Rectal smooth muscle tissue (tissue), 1 donor: ENCODE measurements at regions not wholly inside any gene's neighbourhood (a gene's known extent, or its start where the extent isn't known, plus 50 kb on each side); places are given as distances from the start of the nearest gene placed in this dataset.

ENCODE experiments used
- H3K27ac ChIP-seq: one replicate; pipeline ENCODE4 v1.7.0; 2013; ENCODE audit warnings: low read depth, low read length, inconsistent platforms
- H3K27me3 ChIP-seq: one replicate; pipeline ENCODE4 v1.7.0; 2013; ENCODE audit warnings: low read length; ENCODE audit not compliant: control insufficient read depth, insufficient read depth
- H3K36me3 ChIP-seq: one replicate; pipeline ENCODE4 v1.7.0; 2013; ENCODE audit warnings: low read length; ENCODE audit not compliant: control insufficient read depth, insufficient read depth
- H3K4me1 ChIP-seq: one replicate; pipeline ENCODE4 v1.7.0; 2013; ENCODE audit warnings: low read length; ENCODE audit not compliant: control insufficient read depth, insufficient read depth
- H3K4me3 ChIP-seq: one replicate; pipeline ENCODE4 v1.7.0; 2013; ENCODE audit warnings: low read length
- H3K9ac ChIP-seq: one replicate; pipeline ENCODE4 v1.7.0; 2013; ENCODE audit warnings: low read length

DNA sequence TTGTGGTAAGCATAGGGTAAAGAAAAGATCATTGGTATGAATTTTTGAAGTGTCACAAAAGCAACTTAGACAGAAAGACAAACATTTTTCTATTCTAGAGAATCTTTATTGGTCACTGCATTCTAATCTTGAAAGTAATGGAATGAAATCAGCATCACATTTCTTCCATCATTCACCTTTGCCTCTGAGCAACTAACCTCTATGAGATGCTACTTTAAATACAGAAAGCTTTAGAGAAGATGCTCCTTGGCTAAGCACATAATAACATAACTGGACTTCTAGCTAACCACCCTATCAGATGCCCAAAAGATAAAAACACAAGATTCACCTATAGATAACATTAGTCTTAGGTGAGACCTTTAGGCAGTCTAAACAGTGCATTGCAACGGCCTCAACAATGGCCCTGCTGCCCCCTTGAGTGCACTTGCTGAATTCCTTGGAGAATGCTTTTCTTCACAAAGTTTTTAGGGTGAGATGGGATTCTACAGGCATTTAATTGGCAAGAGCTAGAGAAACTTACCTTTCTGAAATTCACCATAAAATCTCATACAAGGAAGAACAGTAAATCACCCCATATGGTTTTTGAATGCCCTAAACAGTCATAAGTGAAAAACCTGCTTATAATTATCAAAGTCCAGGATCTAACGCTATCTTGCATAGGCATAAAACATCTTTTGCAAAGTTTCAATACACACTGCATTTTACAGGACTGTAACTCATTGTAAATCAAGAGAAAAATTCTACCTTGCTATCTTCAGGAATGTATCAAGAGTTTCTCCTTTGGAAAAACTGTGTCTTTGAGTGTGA lies 791.3 kb upstream of the CHAC2 start:
- Histone ChIP-seq H3K4me1 (no peaks in the 10 kb centered on the region), H3K36me3 (no peaks in the 10 kb centered on the region), H3K9ac (no peak overlapping the region), H3K27me3 (no peaks in the 10 kb centered on the region), H3K27ac (no peak overlapping the region), H3K4me3 (no peak overlapping the region)

DNA sequence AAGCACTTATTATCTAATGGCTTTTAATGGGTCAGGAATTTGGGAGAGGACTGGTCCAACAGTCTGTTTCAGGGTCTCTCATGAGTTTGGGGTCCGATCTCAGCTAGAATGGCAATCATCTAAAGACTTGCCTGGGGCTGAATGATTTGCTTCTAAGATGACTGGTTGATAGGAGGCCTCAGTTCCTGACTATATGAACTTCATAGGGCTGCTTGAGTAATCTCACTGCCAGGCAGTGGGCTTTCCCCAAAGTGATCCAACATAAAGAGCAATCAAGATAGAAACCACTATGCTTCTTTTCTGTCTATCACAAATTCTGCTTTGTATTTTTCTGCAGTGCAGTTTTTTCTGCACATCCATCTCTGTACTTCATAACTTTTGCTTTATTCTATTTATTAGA lies 793.5 kb upstream of the CHAC2 start:
- no peak overlapping the region for H3K27ac ChIP-seq

DNA sequence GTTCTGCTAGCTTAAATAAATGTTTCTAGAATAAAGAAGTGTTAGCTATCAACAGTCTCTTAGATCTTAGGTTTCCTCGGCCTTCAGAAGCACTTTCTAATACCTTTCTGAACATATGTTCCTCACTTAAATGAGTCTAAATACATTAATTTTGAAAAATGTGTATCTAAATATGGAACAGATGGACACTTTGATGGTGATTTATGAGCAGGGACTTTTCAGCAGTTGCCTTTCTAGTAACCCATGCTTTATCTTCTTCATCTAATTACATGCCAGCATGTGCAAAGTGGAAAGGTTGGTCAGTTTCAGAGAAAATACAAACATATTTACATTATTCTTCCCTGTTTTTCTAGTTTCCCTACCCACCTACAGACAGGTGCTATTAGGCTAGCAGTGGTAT lies 797.0 kb upstream of the CHAC2 start:
- Histone ChIP-seq H3K27me3 (no peaks in the 10 kb centered on the region), H3K9ac (no peak overlapping the region), H3K4me1 (no peaks in the 10 kb centered on the region), H3K27ac (no peak overlapping the region), H3K4me3 (no peak overlapping the region), H3K36me3 (no peaks in the 10 kb centered on the region)

More for the DNA sequence above, 793.5 kb upstream of the CHAC2 start:
- no peak overlapping the region for H3K4me3 ChIP-seq
- no peaks in the 10 kb centered on the region for H3K27me3 ChIP-seq
- no peak overlapping the region for H3K9ac ChIP-seq
- no peaks in the 10 kb centered on the region for H3K4me1 ChIP-seq
- no peaks in the 10 kb centered on the region for H3K36me3 ChIP-seq

DNA sequence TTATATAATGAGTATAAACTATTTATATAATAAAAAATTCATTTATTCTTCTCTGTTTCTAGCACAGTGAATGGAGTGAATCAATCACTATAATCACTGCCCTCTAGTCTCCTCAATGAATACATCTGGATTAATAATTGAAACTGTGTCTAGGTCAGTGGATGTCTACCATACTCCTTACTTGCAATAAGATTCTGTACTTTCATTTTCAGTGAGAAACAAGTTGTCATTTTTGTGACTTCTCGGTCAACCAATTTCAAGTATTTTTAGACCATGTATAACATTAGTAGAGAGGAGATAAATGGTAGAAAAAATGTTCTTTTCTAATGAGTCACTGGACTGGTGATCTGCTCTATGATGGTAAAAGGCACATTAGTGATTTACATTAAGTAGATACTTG lies 799.6 kb upstream of the CHAC2 start:
- H3K27me3 ChIP-seq: no peaks in the 10 kb centered on the region
- no peak overlapping the region for H3K27ac ChIP-seq
- H3K9ac ChIP-seq: no peak overlapping the region
- H3K4me3 ChIP-seq: no peak overlapping the region
- H3K4me1 ChIP-seq: no peaks in the 10 kb centered on the region
- no peaks in the 10 kb centered on the region for H3K36me3 ChIP-seq

DNA sequence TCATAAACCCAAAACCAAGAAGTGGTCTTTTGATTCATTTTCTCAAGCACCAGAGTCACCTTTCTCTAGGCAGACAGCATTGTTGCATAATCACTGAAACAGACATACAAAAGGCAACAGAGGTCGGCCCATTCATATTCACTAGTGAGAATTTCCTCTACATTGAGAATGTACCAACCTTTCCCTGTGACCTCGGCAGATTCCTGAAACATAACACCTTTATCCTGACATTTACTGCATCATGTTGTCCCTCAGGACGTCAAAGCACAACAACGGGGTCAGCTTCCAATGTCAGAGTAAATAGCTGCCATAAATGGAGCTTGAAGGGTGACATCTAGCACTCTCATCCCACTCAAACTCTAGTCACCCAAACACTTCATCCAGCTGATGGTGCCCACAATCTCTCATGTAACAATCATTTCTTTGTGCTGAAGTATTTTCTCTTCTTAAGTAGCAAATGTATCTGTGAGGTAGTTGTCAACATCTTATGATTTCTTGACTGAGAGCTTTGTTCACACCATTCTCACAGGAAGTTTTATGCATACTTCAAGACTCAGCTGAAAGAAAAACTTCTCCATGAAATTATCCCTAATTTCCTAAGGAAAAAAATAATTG lies 802.6 kb upstream of the CHAC2 start:
- no peak overlapping the region for H3K9ac ChIP-seq
- no peaks in the 10 kb centered on the region for H3K27me3 ChIP-seq
- H3K4me3 ChIP-seq: no peak overlapping the region
- H3K36me3 ChIP-seq: no peaks in the 10 kb centered on the region
- no peak overlapping the region for H3K27ac ChIP-seq
- no peaks in the 10 kb centered on the region for H3K4me1 ChIP-seq

DNA sequence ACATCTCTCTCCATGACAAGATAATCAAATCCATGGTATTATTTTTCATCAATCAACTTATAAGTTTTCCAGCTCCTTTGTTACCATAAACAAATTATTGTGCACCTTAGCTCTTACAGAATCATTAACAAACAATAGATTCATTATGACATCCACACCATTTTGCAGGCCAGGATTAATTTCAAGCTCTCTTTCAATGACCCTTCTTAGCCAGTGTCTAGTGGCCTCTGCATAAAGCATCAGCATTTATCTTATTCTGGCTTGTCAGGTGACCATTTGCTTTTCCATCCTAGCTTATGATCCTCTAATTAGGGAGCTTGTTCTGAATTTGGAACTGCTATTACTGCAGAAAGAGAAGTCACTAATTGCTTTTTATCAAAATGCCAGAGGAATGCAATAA lies 806.2 kb upstream of the CHAC2 start:
- no peak overlapping the region for H3K27ac ChIP-seq
- H3K4me1 ChIP-seq: no peaks in the 10 kb centered on the region
- no peaks in the 10 kb centered on the region for H3K36me3 ChIP-seq
- no peaks in the 10 kb centered on the region for H3K27me3 ChIP-seq
- no peak overlapping the region for H3K9ac ChIP-seq
- H3K4me3 ChIP-seq: no peak overlapping the region

DNA sequence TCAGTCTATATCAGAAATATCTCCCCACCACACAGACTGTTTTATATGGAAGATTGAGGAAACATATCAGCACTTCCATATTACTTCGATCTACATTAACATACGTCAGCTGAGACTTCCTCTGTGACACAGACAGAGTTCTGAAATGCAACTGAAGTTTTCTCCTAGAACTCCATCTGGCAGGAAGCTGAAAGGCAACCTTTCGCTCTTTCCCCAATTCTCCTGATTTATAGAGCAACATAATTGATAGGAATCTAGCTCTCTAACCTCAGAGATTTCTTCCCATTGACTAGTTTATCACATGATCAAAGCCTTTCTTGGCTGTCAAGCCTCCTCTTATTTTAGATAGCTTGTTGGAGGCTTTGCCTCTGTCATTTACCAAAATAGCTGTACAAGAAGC lies 806.7 kb upstream of the CHAC2 start:
- Histone ChIP-seq H3K27me3 (no peaks in the 10 kb centered on the region), H3K27ac (no peak overlapping the region), H3K36me3 (no peaks in the 10 kb centered on the region), H3K4me3 (no peak overlapping the region), H3K4me1 (no peaks in the 10 kb centered on the region), H3K9ac (no peak overlapping the region)

DNA sequence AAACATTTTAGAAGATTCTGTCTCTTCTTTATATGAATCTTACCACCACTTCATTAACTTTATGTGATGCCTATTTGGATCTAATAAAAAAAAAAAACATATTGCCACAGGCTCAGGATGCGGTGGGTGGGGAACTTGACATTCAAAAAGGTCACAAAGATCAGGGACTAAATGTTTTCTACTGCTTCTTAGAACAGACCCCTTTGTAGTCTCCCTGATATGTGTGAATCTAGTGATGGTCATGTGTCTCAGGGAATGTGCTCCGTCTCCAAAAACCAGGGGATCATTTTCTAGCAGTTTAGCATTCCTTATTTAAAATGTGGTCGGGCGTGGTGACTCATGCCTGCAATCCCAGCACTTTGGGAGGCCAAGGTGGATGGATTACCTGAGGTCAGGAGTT lies 807.8 kb upstream of the CHAC2 start:
- Histone ChIP-seq H3K27me3 (no peaks in the 10 kb centered on the region), H3K27ac (no peak overlapping the region), H3K36me3 (no peaks in the 10 kb centered on the region), H3K4me3 (no peak overlapping the region), H3K4me1 (no peaks in the 10 kb centered on the region), H3K9ac (no peak overlapping the region)

DNA sequence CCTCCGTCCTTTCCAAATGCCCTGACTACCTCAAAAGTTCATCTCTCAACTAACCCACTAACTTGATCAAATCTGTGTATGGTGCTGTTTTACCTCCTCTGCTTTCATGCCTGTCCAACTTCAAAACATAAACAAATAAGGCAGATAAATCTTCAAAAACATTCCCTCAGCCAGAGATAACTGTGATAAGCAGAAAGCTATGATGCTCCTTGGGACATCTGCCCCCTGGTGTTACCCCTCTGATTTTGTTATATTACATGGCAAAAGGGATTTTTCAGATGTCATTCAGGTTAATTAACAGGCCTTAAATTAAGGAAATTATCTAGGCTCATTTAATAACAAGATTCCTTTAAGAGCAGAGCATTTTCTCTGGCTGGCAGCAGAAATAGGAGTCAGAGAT lies 810.8 kb upstream of the CHAC2 start:
- Histone ChIP-seq H3K4me1 (no peaks in the 10 kb centered on the region), H3K27me3 (no peaks in the 10 kb centered on the region), H3K27ac (no peak overlapping the region), H3K9ac (no peak overlapping the region), H3K4me3 (no peak overlapping the region), H3K36me3 (no peaks in the 10 kb centered on the region)

DNA sequence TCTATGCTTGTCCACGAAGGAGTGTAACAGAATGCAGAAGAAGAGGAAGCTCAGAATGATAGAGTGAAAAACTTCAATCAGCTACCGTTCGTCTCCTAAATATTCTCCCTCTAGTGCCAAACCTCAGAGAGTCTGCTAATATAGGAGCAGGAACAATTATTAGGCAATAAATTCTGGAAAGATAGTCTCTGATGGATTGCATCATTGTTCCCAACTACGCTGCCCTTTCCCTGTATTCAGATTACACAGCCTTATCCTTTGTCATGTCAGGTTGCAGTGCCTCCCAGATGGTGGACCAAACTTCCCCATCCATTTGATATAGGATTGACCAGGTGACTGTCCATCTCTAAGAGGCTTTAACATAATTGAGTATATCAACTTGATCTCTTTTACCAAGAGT lies 811.5 kb upstream of the CHAC2 start:
- H3K4me1 ChIP-seq: no peaks in the 10 kb centered on the region
- no peak overlapping the region for H3K4me3 ChIP-seq
- no peaks in the 10 kb centered on the region for H3K36me3 ChIP-seq
- no peak overlapping the region for H3K9ac ChIP-seq
- H3K27ac ChIP-seq: no peak overlapping the region
- no peaks in the 10 kb centered on the region for H3K27me3 ChIP-seq

DNA sequence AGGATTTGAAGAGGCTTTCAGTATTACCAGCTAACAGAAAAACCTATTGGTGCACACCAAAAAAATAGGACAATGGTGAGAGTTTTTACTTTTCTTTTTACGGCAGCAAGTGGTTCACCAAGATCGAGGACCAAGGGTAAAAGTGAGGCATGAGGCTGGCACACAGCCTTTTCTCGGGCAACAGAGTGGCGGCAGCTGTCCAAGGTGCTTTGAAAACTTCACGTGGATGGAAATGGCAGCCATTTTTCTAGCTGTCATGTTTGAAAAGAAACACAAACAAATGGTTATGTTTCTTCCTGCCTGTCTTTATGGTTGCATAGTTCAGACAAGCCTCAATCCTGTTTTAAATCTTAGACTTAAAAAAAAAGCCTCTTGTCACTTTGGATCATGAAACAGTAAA lies 812.5 kb upstream of the CHAC2 start:
- Histone ChIP-seq H3K4me3 (no peak overlapping the region), H3K27me3 (no peaks in the 10 kb centered on the region), H3K27ac (no peak overlapping the region), H3K36me3 (no peaks in the 10 kb centered on the region), H3K4me1 (no peaks in the 10 kb centered on the region), H3K9ac (no peak overlapping the region)

DNA sequence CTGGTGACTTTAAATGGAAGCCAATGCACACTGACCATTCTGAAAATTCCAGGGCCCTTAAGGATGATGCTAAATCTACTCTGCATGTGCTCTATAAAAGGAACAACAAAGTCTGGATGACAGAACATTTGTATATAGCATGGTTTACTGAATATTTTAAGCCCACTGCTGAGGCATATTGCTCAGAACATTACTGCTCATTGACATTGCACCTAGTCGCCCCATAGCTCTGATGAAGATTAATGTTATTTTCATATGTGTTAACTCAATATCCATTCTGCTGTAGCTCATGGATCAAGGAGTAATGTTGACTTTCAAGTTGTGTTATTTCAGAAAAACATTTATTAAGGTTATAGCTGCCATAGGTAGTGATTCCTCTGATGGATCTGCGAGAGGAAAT lies 827.5 kb upstream of the CHAC2 start:
- Histone ChIP-seq H3K27ac (no peak overlapping the region), H3K9ac (no peak overlapping the region), H3K4me1 (no peaks in the 10 kb centered on the region), H3K36me3 (no peaks in the 10 kb centered on the region), H3K27me3 (no peaks in the 10 kb centered on the region), H3K4me3 (no peak overlapping the region)

DNA sequence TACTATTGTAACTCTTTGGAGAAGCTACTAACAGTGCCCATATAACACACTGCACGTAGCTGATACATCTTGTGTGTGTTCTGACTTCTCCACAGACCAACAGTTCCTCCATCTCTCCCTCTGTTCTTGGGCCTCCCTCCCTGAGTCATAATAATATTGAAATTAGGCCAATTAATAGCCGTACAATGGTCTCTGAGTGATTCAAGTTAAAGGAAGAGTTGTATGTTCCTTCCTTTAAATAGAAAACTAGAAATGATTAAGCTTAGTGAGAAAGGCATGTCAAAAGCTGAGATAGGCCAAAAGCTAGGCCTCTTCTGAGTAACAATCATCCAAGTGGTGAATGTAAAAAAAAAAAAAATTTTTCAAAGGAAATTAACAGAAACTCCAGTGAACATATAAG lies 828.4 kb upstream of the CHAC2 start:
- Histone ChIP-seq H3K9ac (no peak overlapping the region), H3K4me1 (no peaks in the 10 kb centered on the region), H3K36me3 (no peaks in the 10 kb centered on the region), H3K27me3 (no peaks in the 10 kb centered on the region), H3K27ac (no peak overlapping the region), H3K4me3 (no peak overlapping the region)
